ENCODE measurements at regions not wholly inside any gene's neighbourhood (a gene's known extent, or its start where the extent isn't known, plus 50 kb on each side); places are given as distances from the start of the nearest gene placed in this dataset.
"Not testable (repeated sequence)": the region's sequence is repeated elsewhere in the genome, so short reads cannot be mapped to it uniquely, and the experiment has no call there.

DNA sequence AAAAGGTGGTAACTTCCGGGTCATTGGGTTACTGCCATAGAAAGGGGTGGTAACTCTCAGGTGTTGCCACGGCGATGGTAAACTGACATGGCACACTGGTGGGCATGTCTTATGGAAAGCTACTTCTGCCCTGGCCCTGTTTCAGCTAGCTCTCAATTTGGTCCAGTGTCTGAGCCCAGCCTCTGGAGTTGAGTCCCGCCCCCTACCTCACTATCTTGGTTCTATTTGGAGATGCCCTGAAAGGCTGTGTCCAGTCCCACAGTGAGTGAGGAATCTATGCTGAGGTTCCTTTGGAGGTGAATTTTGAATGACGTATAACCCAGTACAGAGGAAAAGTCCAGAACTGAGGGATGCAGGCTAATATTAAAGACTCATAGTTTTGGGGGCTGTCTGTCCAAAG, 230.4 kb upstream of the PLGLB1 start:
- TF ChIP-seq, protein P1, sequence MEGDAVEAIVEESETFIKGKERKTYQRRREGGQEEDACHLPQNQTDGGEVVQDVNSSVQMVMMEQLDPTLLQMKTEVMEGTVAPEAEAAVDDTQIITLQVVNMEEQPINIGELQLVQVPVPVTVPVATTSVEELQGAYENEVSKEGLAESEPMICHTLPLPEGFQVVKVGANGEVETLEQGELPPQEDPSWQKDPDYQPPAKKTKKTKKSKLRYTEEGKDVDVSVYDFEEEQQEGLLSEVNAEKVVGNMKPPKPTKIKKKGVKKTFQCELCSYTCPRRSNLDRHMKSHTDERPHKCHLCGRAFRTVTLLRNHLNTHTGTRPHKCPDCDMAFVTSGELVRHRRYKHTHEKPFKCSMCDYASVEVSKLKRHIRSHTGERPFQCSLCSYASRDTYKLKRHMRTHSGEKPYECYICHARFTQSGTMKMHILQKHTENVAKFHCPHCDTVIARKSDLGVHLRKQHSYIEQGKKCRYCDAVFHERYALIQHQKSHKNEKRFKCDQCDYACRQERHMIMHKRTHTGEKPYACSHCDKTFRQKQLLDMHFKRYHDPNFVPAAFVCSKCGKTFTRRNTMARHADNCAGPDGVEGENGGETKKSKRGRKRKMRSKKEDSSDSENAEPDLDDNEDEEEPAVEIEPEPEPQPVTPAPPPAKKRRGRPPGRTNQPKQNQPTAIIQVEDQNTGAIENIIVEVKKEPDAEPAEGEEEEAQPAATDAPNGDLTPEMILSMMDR (optimal IDR thresholded peaks at IDR 0.05 in 1 of 3, IDR thresholded peaks at IDR 0.05 in 1 of 3, conservative IDR thresholded peaks at IDR 0.05 in 1 of 3; ENCODE audit: extremely low read depth in 1 of 3, insufficient read depth in 2 of 3, low read length in 3 of 3), result not testable (repeated sequence)
- TF ChIP-seq EZH2 (IDR thresholded peaks at IDR 0.05; ENCODE audit: low read length), result not testable (repeated sequence)
